ENCODE measurements at regions not wholly inside any gene's neighbourhood (a gene's known extent, or its start where the extent isn't known, plus 50 kb on each side); places are given as distances from the start of the nearest gene placed in this dataset.

DNA sequence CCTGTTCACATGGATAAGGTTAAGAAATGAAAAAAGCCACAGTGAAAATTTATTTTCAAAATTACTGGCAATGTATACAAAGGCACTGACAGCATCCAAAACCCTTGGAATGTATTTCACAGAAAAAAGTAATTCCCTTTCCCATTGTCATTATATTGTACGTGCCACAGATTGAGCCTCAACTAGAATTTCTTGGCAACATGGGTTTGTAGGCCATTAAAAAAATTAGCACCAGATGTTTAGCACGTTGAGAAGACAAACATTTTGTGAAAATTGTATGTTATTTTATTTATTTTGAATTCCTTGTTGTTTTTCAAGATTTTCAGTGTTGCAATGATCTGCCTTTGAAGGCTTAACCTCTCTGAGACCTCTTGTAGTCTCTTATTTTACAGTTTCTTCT lies 76.3 kb upstream of the EPHB3 start:
- H3K9me3 ChIP-seq, result no peaks in the 10 kb centered on the region
- TF ChIP-seq POLR2A (IDR thresholded peaks at IDR 0.05) (no peak), EP300 (IDR thresholded peaks at IDR 0.05) (no peak)
- TF ChIP-seq, protein P1, sequence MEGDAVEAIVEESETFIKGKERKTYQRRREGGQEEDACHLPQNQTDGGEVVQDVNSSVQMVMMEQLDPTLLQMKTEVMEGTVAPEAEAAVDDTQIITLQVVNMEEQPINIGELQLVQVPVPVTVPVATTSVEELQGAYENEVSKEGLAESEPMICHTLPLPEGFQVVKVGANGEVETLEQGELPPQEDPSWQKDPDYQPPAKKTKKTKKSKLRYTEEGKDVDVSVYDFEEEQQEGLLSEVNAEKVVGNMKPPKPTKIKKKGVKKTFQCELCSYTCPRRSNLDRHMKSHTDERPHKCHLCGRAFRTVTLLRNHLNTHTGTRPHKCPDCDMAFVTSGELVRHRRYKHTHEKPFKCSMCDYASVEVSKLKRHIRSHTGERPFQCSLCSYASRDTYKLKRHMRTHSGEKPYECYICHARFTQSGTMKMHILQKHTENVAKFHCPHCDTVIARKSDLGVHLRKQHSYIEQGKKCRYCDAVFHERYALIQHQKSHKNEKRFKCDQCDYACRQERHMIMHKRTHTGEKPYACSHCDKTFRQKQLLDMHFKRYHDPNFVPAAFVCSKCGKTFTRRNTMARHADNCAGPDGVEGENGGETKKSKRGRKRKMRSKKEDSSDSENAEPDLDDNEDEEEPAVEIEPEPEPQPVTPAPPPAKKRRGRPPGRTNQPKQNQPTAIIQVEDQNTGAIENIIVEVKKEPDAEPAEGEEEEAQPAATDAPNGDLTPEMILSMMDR (IDR thresholded peaks at IDR 0.05), result no peak

DNA sequence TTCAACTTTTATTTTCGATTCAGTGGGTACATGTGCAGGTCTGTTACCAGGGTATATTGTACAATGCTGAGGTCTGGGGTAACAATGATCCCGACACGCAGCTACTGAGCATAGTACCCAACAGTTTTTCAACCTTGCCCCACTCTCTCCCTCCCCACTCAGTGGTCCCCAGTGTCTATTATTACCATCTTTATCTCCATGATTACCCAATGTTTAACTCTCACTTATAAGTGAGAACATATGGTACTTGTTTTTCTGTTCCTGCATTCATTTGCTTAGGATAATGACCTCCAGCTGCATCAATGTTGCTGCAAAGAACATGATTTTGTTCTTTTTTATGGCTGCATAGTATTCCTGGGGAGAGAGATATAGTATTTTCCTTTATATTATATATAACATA lies 75.7 kb upstream of the EPHB3 start:
- Histone ChIP-seq H3K27ac (no peak overlapping the region), H3K9me3 (no peaks in the 10 kb centered on the region), H3K27me3 (no peaks in the 10 kb centered on the region), H3K4me3 (no peak overlapping the region), H3K36me3 (no peaks in the 10 kb centered on the region), H3K4me1 (ENCODE audit: insufficient read depth) (peaks cover 6% of the 10 kb centered on the region)
- no peak for DNase-seq
- TF ChIP-seq POLR2A (IDR thresholded peaks at IDR 0.05) (no peak), EP300 (IDR thresholded peaks at IDR 0.05) (no peak)
- TF ChIP-seq, protein P1 (IDR thresholded peaks at IDR 0.05), result no peak
- intact Hi-C loops (cut with DNase I), result no loop called here
- 81 to 88% (median 86%) methylated on average over 3 of the region's 3 CpGs for WGBS, 3 donors

More for the DNA sequence above, 76.3 kb upstream of the EPHB3 start:
- Histone ChIP-seq H3K4me3 (no peak overlapping the region), H3K27me3 (no peaks in the 10 kb centered on the region), H3K36me3 (no peaks in the 10 kb centered on the region), H3K4me1 (ENCODE audit: insufficient read depth) (peaks cover 6% of the 10 kb centered on the region), H3K27ac (no peak overlapping the region)
- no peak for DNase-seq
- 14 to 28% (median 26%) methylated on average over 2 of the region's 2 CpGs for WGBS, 3 donors
- intact Hi-C loops (cut with DNase I), result no loop called here

DNA sequence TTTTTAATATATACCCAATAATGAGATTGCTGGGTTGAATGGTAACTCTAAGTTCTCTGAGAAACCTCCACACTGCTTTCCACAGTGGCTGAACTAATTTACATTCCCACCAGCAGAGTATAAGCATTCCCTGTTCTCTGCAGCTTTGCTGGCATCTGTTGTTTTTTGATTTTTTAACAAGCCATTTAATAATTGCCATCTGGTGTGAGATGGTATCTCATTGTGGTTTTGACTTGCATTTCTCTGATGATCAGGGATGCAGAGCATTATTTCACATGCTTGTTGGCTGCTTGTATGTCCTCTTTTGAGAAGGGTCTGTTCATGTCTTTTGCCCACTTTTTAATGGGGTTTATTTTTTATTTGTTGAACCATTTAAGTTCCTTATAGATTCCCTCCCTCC lies 75.0 kb upstream of the EPHB3 start:
- no peak for DNase-seq
- H3K27me3 ChIP-seq, result no peaks in the 10 kb centered on the region

DNA sequence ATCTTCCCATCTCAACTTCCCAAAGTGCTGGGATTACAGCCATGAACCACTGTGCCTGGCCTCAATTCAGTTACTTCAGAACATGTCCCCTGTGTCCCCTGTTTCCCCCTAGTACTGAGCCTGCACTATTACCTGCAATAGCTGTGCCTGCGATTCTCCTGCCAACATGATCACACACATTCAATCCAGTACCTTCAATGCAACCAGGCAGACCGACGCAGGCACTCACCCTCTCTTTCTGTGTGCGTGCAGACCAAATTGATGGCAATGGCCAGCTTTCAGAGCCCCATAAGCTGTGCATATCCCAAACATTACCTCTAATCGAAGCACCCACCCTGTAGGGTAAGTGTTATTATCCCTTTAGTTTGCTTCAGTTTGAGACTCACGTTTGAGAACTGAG lies 73.0 kb upstream of the EPHB3 start:
- peaks cover 6% of the 10 kb centered on the region for H3K4me1 ChIP-seq (ENCODE audit: insufficient read depth)
- TF ChIP-seq EP300 (IDR thresholded peaks at IDR 0.05) (no peak), POLR2A (IDR thresholded peaks at IDR 0.05) (no peak)
- WGBS, 3 donors, result 71 to 79% (median 75%) methylated on average over 6 of the region's 6 CpGs
- H3K9me3 ChIP-seq, result no peaks in the 10 kb centered on the region
- no peak overlapping the region for H3K4me3 ChIP-seq
- intact Hi-C loops (cut with DNase I), result no loop called here
- H3K27me3 ChIP-seq, result no peaks in the 10 kb centered on the region
- H3K27ac ChIP-seq, result no peak overlapping the region
- DNase-seq, result no peak
- H3K36me3 ChIP-seq, result no peaks in the 10 kb centered on the region

More for the DNA sequence above, 75.0 kb upstream of the EPHB3 start:
- TF ChIP-seq EP300 (IDR thresholded peaks at IDR 0.05), result no peak
- TF ChIP-seq, protein P1 (IDR thresholded peaks at IDR 0.05), result no peak
- TF ChIP-seq POLR2A (IDR thresholded peaks at IDR 0.05), result no peak
- Histone ChIP-seq H3K9me3 (no peaks in the 10 kb centered on the region), H3K4me1 (ENCODE audit: insufficient read depth) (peaks cover 6% of the 10 kb centered on the region), H3K36me3 (no peaks in the 10 kb centered on the region), H3K4me3 (no peak overlapping the region), H3K27ac (no peak overlapping the region)
- intact Hi-C loops (cut with DNase I), result no loop called here

DNA sequence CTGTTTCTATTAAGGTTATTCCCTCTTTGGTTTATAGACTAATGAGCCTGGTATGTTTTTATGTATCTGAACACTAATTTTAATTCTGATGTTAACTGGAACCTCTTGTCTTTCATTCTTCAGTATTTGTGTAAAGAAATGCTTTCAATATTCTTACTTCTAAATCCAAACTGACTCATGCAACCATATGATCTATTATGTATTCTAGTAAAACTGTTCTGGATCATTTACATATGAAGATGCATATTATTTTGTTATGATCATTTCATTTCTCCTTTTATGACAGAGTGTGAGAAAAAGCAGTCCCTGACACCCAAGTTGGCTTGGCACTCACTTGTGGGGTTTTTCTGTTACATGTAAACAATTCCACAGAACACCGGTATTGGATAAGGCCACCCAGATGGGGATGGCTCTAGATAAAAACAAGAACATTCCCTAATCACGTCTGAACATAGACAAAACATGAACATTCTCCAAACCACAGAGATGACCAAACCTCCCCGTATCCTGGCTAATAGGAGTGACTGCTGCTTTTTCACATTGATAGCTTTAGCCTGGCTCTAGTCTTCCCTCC lies 72.2 kb upstream of the EPHB3 start:
- Histone ChIP-seq H3K4me1 (ENCODE audit: insufficient read depth) (peaks cover 6% of the 10 kb centered on the region), H3K4me3 (no peak overlapping the region), H3K27ac (no peak overlapping the region), H3K9me3 (no peaks in the 10 kb centered on the region), H3K27me3 (no peaks in the 10 kb centered on the region), H3K36me3 (no peaks in the 10 kb centered on the region)
- no peak for TF ChIP-seq POLR2A (IDR thresholded peaks at IDR 0.05)
- TF ChIP-seq, protein P1 (IDR thresholded peaks at IDR 0.05), result no peak
- TF ChIP-seq EP300 (IDR thresholded peaks at IDR 0.05), result no peak
- 4 to 21% (median 4%) methylated on average over 3 of the region's 3 CpGs for WGBS, 3 donors
- intact Hi-C loops (cut with DNase I), result no loop called here
- DNase-seq, result no peak

Measured in ovary (tissue), 7 donors.